K562 (cell line): ENCODE measurements at regions not wholly inside any gene's neighbourhood (a gene's known extent, or its start where the extent isn't known, plus 50 kb on each side); places are given as distances from the start of the nearest gene placed in this dataset.

ENCODE experiments used
- ATAC-seq: fragments of 200-7000 bp; cut with Tn5 transposase; 3 replicates; pipeline ENCODE4 v1.9.1; 2020; ENCODE audit warnings: moderate library complexity
- BruUV-seq: library from RNA; stranded (reverse); fragments of 400-500 nt; replicated peaks from 2 replicates; lab custom pipeline; 2021; lab: Mats Ljungman, UMichigan
- CTCF ChIA-PET: fragments of 300-600 bp; formaldehyde crosslinking; extraction: SDS; loops from one replicate; lab custom pipeline; 2021; ENCODE audit warnings: low intra/inter-chr PET ratio; lab: Yijun Ruan, JAX
- POLR2A ChIA-PET: fragments of 300-600, 350-650 bp; sonication (Branson Sonifier 250); formaldehyde crosslinking; extraction: SDS; loops from one replicate; lab custom pipeline; 2021; ENCODE audit warnings: antibody characterized with exemption, inconsistent platforms; lab: Yijun Ruan, JAX
- DNase-seq, 4 experiments: peaks; one replicate each; pipeline versions ENCODE4 v3.0.0 to v3.0.0-alpha.2; 2011 to 2018; ENCODE audit warnings: low spot score in 3 of 4, mixed read lengths in 3 of 4; ENCODE audit errors: extremely low read depth in 1 of 4
- FAIRE-seq: peaks from 2 replicates; lab custom pipeline; 2011; peaks lifted over from hg19 to GRCh38; lab: Jason Lieb, UNC
- H2AFZ ChIP-seq: 2 replicates; pipeline ENCODE4 v1.6.0; 2011; ENCODE audit warnings: low read depth, low read length, control low read depth, inconsistent platforms
- H3K27ac ChIP-seq: fragments of 200-600 bp; 3 replicates; pipeline ENCODE4 v1.8.0; 2011; ENCODE audit warnings: low read depth, mild to moderate bottlenecking, control low read depth, inconsistent platforms, low read length, moderate library complexity, mixed read lengths; ENCODE audit errors: extremely low read depth
- H3K27me3 ChIP-seq, 2 experiments: fragments of 300-600 bp in 1 of 2; 2 replicates in 1 of 2; 3 replicates in 1 of 2; pipeline versions ENCODE4 v1.6.0 to v1.8.0; 2011; ENCODE audit warnings: inconsistent platforms in 2 of 2, low read length in 2 of 2, mild to moderate bottlenecking in 1 of 2, mixed read lengths in 1 of 2, moderate library complexity in 1 of 2; ENCODE audit not compliant: control insufficient read depth in 2 of 2, insufficient read depth in 2 of 2
- H3K36me3 ChIP-seq: fragments of 300-600 bp; 3 replicates; pipeline ENCODE4 v1.8.0; 2011; ENCODE audit warnings: mild to moderate bottlenecking, low read length, inconsistent platforms; ENCODE audit not compliant: control insufficient read depth, insufficient read depth
- H3K4me1 ChIP-seq, 2 experiments: fragments of 200-600 bp in 1 of 2; replicated peaks in 1 of 2; 2 replicates in 1 of 2; 3 replicates in 1 of 2; pipeline versions ENCODE4 v1.5.1 to v1.8.0; 2011; ENCODE audit warnings: inconsistent platforms in 2 of 2, low read length in 2 of 2, mild to moderate bottlenecking in 1 of 2, mixed read lengths in 1 of 2, moderate library complexity in 1 of 2; ENCODE audit not compliant: control insufficient read depth in 2 of 2, insufficient read depth in 2 of 2
- H3K4me2 ChIP-seq: 2 replicates; pipeline ENCODE4 v1.6.1; 2011; ENCODE audit warnings: low read length, control low read depth, inconsistent platforms, mixed read lengths; ENCODE audit not compliant: insufficient read depth
- H3K4me3 ChIP-seq: fragments of 200-600 bp; sonication (generic), shearing (Covaris generic); 2 replicates; pipeline ENCODE4 v1.5.1; 2016; ENCODE audit warnings: control low read depth, inconsistent platforms
- H3K79me2 ChIP-seq: fragments of 200-600 bp; 3 replicates; pipeline ENCODE4 v1.8.0; 2011; ENCODE audit warnings: low read length, inconsistent platforms; ENCODE audit not compliant: control insufficient read depth, insufficient read depth
- H3K9ac ChIP-seq, 2 experiments: 2 replicates each; pipeline versions ENCODE4 v1.6.0 to v1.6.1; 2011; ENCODE audit warnings: low read depth in 2 of 2, low read length in 2 of 2, control low read depth in 1 of 2, inconsistent platforms in 1 of 2, mild to moderate bottlenecking in 1 of 2, mixed read lengths in 1 of 2; ENCODE audit not compliant: insufficient read depth in 1 of 2
- H3K9me1 ChIP-seq: one replicate; pipeline ENCODE4 v1.6.0; 2011; ENCODE audit warnings: inconsistent platforms, mild to moderate bottlenecking, low read length, moderate library complexity; ENCODE audit not compliant: control insufficient read depth, insufficient read depth
- H3K9me3 ChIP-seq: replicated peaks from 2 replicates; pipeline ENCODE4 v1.5.1; 2011; ENCODE audit warnings: low read depth, low read length, inconsistent platforms; ENCODE audit not compliant: control insufficient read depth, insufficient read depth
- H4K20me1 ChIP-seq: replicated peaks from 2 replicates; pipeline ENCODE4 v1.6.1; 2011; ENCODE audit warnings: low read length, inconsistent platforms, mixed read lengths; ENCODE audit not compliant: control insufficient read depth, insufficient read depth
- ARHGAP35 ChIP-seq: fragments of 450-650 bp; IDR thresholded peaks from 2 replicates; pipeline ENCODE4 v1.6.1; 2018; ENCODE audit not compliant: partially characterized antibody
- RBM25 ChIP-seq: fragments of 200-400 bp; formaldehyde crosslinking; IDR thresholded peaks from 2 replicates; pipeline ENCODE4 v1.6.1; 2018; ENCODE audit warnings: low read length, low read depth, moderate library complexity; ENCODE audit not compliant: severe bottlenecking
- SAFB ChIP-seq: fragments of 200-400 bp; formaldehyde crosslinking; IDR thresholded peaks from 2 replicates; pipeline ENCODE4 v1.6.1; 2017; ENCODE audit warnings: low read depth, low read length, borderline replicate concordance
- SP1 ChIP-seq: sonication (generic); formaldehyde crosslinking; IDR thresholded peaks from 2 replicates; pipeline ENCODE4 v1.8.1; 2022; ENCODE audit warnings: mild to moderate bottlenecking, missing genetic modification reagents
- ZFP36 ChIP-seq: fragments of 150-350 bp; IDR thresholded peaks from 2 replicates; pipeline ENCODE4 v1.6.1; 2018; ENCODE audit warnings: low read length, low read depth; ENCODE audit not compliant: partially characterized antibody
- WGBS: fragments of 100-300 bp; shearing (Covaris generic); methylation state at CpG from one replicate; pipeline ENCODE4 v1.1.6; 2016; ENCODE audit warnings: low coverage, mixed read lengths; ENCODE audit not compliant: insufficient coverage; ENCODE audit errors: missing lambda C conversion rate; 5-methylcytosine and 5-hydroxymethylcytosine counted together
- in situ Hi-C: fragments of 300-500 bp; cut with MboI; formaldehyde crosslinking; loops from 4 replicates; pipeline ENCODE4 v1.15.0; 2018; ENCODE audit warnings: inconsistent platforms, mixed read lengths
- intact Hi-C: fragments of 100-400 bp; cut with micrococcal nuclease; formaldehyde crosslinking; loops from 2 replicates; pipeline ENCODE4 v1.14.2; 2022

- TF ChIP-seq SP1 = no peak
Measured at GRCh38 chr11:45430361-45430760, 144.2 kb upstream of the SYT13 start (continued).

GRCh38 chr11:45429719-45430118, 143.6 kb upstream of the SYT13 start:
- Histone ChIP-seq H2AFZ (no peak overlapping the region), H3K27ac (no peak overlapping the region), H3K9me3 (no peaks in the 10 kb centered on the region), H3K4me3 (no peak overlapping the region), H3K36me3 (no peaks in the 10 kb centered on the region), H3K27me3 (peaks cover 13 to 28% of the 10 kb centered on the region in 2 experiments; a peak in 4 of 5 replicates), H3K4me1 (no peaks in the 10 kb centered on the region), H3K9me1 (no peaks in the 10 kb centered on the region), H4K20me1 (no peaks in the 10 kb centered on the region), H3K9ac (no peak overlapping the region), H3K4me2 (no peak overlapping the region), H3K79me2 (no peaks in the 10 kb centered on the region)
- DNase-seq (no peak), FAIRE-seq (no peak), ATAC-seq (no peak)
- CTCF ChIA-PET = no interaction called here
- BruUV-seq = no TSS peak
- POLR2A ChIA-PET = no interaction called here
- intact Hi-C loops (no loop called here), in situ Hi-C loops (no loop called here)
- TF ChIP-seq ARHGAP35 = no peak
- TF ChIP-seq ZFP36 = peak; percentile 66
- TF ChIP-seq RBM25 = peak; percentile 81
- WGBS = 0% methylated on average over 4 of the region's 4 CpGs

GRCh38 chr11:45428541-45429230, 142.5 kb upstream of the SYT13 start:
- Histone ChIP-seq H3K9me3 (no peaks in the 10 kb centered on the region), H3K36me3 (no peaks in the 10 kb centered on the region), H3K9me1 (no peaks in the 10 kb centered on the region), H3K9ac (no peak overlapping the region), H3K27me3 (peaks cover 13 to 28% of the 10 kb centered on the region in 2 experiments; a peak in 4 of 5 replicates), H3K79me2 (no peaks in the 10 kb centered on the region), H2AFZ (no peak overlapping the region), H4K20me1 (no peaks in the 10 kb centered on the region), H3K4me1 (no peaks in the 10 kb centered on the region), H3K4me2 (no peak overlapping the region), H3K4me3 (no peak overlapping the region), H3K27ac (no peak overlapping the region)
- 2% methylated on average over 7 of the region's 7 CpGs for WGBS
- ATAC-seq (no peak), FAIRE-seq (no peak), DNase-seq (no peak)
- POLR2A ChIA-PET = no interaction called here
- no peak for TF ChIP-seq SAFB
- intact Hi-C loops (no loop called here), in situ Hi-C loops (no loop called here)
- CTCF ChIA-PET = no interaction called here
- BruUV-seq = no TSS peak
